ENCODE measurements at regions not wholly inside any gene's neighbourhood (a gene's known extent, or its start where the extent isn't known, plus 50 kb on each side); places are given as distances from the start of the nearest gene placed in this dataset.
"Not testable (repeated sequence)": the region's sequence is repeated elsewhere in the genome, so short reads cannot be mapped to it uniquely, and the experiment has no call there.

- DNase-seq (ENCODE audit: low read depth) = no peak
These were observed 211.6 kb downstream of the RAP2B start for GRCh38 chr3:153373606-153374005.

- DNase-seq (ENCODE audit: low read depth) = not testable (repeated sequence)
These were observed 216.3 kb downstream of the RAP2B start for GRCh38 chr3:153378366-153378765.

- DNase-seq (ENCODE audit: low read depth) = no peak
These were observed 217.5 kb downstream of the RAP2B start for GRCh38 chr3:153379516-153379915.

GRCh38 chr3:153385343-153385742, 223.3 kb downstream of the RAP2B start:
- no peak for DNase-seq (ENCODE audit: low read depth)

- DNase-seq (ENCODE audit: low read depth) = no peak
These were observed 230.3 kb downstream of the RAP2B start for GRCh38 chr3:153392363-153392762.

- no peak for DNase-seq (ENCODE audit: low read depth)
These were observed 232.0 kb downstream of the RAP2B start for GRCh38 chr3:153394017-153394416.

GRCh38 chr3:153396581-153396980, 234.6 kb downstream of the RAP2B start:
- no peak for DNase-seq (ENCODE audit: low read depth)

GRCh38 chr3:153397794-153398193, 235.8 kb downstream of the RAP2B start:
- no peak for DNase-seq (ENCODE audit: low read depth)

GRCh38 chr3:153399636-153400035, 237.6 kb downstream of the RAP2B start:
- DNase-seq (ENCODE audit: low read depth) = no peak

GRCh38 chr3:153400641-153401040, 238.6 kb downstream of the RAP2B start:
- no peak for DNase-seq (ENCODE audit: low read depth)

GRCh38 chr3:153404157-153404556, 242.1 kb downstream of the RAP2B start:
- DNase-seq (ENCODE audit: low read depth) = no peak

- not testable (repeated sequence) for DNase-seq (ENCODE audit: low read depth)
These were observed 243.3 kb downstream of the RAP2B start for GRCh38 chr3:153405320-153405719.

GRCh38 chr3:153410517-153410916, 248.5 kb downstream of the RAP2B start:
- no peak for DNase-seq (ENCODE audit: low read depth)

GRCh38 chr3:153414982-153415381, 253.0 kb downstream of the RAP2B start:
- no peak for DNase-seq (ENCODE audit: low read depth)

GRCh38 chr3:153422314-153422713, 260.3 kb downstream of the RAP2B start:
- DNase-seq (ENCODE audit: low read depth) = no peak

GRCh38 chr3:153423820-153424219, 261.8 kb downstream of the RAP2B start:
- not testable (repeated sequence) for DNase-seq (ENCODE audit: low read depth)

GRCh38 chr3:153426344-153426743, 264.3 kb downstream of the RAP2B start:
- DNase-seq (ENCODE audit: low read depth) = no peak

GRCh38 chr3:153426803-153427202, 264.8 kb downstream of the RAP2B start:
- no peak for DNase-seq (ENCODE audit: low read depth)

GRCh38 chr3:153429821-153430220, 267.8 kb downstream of the RAP2B start:
- no peak for DNase-seq (ENCODE audit: low read depth)

- DNase-seq (ENCODE audit: low read depth) = no peak
These were observed 269.1 kb downstream of the RAP2B start for GRCh38 chr3:153431076-153431475.

- no peak for DNase-seq (ENCODE audit: low read depth)
These were observed 275.6 kb downstream of the RAP2B start for GRCh38 chr3:153437666-153438065.

- no peak for DNase-seq (ENCODE audit: low read depth)
These were observed 276.2 kb downstream of the RAP2B start for GRCh38 chr3:153438271-153438670.

GRCh38 chr3:153439780-153440179, 277.8 kb downstream of the RAP2B start:
- DNase-seq (ENCODE audit: low read depth) = no peak

- DNase-seq (ENCODE audit: low read depth) = no peak
These were observed 278.3 kb downstream of the RAP2B start for GRCh38 chr3:153440311-153440710.

- no peak for DNase-seq (ENCODE audit: low read depth)
These were observed 280.4 kb downstream of the RAP2B start for GRCh38 chr3:153442386-153442785.
